ENCODE measurements at regions not wholly inside any gene's neighbourhood (a gene's known extent, or its start where the extent isn't known, plus 50 kb on each side); places are given as distances from the start of the nearest gene placed in this dataset.

- H3K27ac Mint-ChIP-seq (ENCODE audit: unreplicated experiment), result no peak overlapping the region
- H3K4me1 Mint-ChIP-seq, result no peaks in the 10 kb centered on the region
- H3K9me3 Mint-ChIP-seq, result no peaks in the 10 kb centered on the region
- H3K27me3 Mint-ChIP-seq (ENCODE audit: low read depth), result no peaks in the 10 kb centered on the region
- H3K4me3 Mint-ChIP-seq, result no peak overlapping the region
- no peak for TF ChIP-seq CTCF (conservative IDR thresholded peaks at IDR 0.05)
- H3K36me3 Mint-ChIP-seq (ENCODE audit: low read depth), result no peaks in the 10 kb centered on the region
- DNase-seq (ENCODE audit: low read depth, low spot score), result no peak
Observed at GRCh38 chr4:62360156-62360545, 1160.0 kb downstream of the ADGRL3 start.

- Mint-ChIP-seq H3K27ac (ENCODE audit: unreplicated experiment) (no peak overlapping the region), H3K9me3 (no peaks in the 10 kb centered on the region), H3K36me3 (ENCODE audit: low read depth) (no peaks in the 10 kb centered on the region), H3K27me3 (ENCODE audit: low read depth) (no peaks in the 10 kb centered on the region), H3K4me1 (no peaks in the 10 kb centered on the region), H3K4me3 (no peak overlapping the region)
- no peak for DNase-seq (ENCODE audit: low read depth, low spot score)
- no peak for TF ChIP-seq CTCF (conservative IDR thresholded peaks at IDR 0.05)
Observed at GRCh38 chr4:62359441-62360155, 1159.5 kb downstream of the ADGRL3 start.

- no peak for DNase-seq (ENCODE audit: low read depth, low spot score)
- Mint-ChIP-seq H3K4me3 (no peak overlapping the region), H3K36me3 (ENCODE audit: low read depth) (peaks cover 3% of the 10 kb centered on the region), H3K27ac (ENCODE audit: unreplicated experiment) (no peak overlapping the region), H3K4me1 (no peaks in the 10 kb centered on the region), H3K27me3 (ENCODE audit: low read depth) (no peaks in the 10 kb centered on the region), H3K9me3 (peaks cover 16% of the 10 kb centered on the region)
- no peak for TF ChIP-seq CTCF (conservative IDR thresholded peaks at IDR 0.05)
Observed at GRCh38 chr4:62344915-62345314, 1144.8 kb downstream of the ADGRL3 start.

- no peaks in the 10 kb centered on the region for H3K27me3 Mint-ChIP-seq (ENCODE audit: low read depth)
- DNase-seq (ENCODE audit: low read depth, low spot score), result no peak
- H3K4me1 Mint-ChIP-seq, result no peaks in the 10 kb centered on the region
- no peak for TF ChIP-seq CTCF (conservative IDR thresholded peaks at IDR 0.05)
- H3K9me3 Mint-ChIP-seq, result peaks cover 16% of the 10 kb centered on the region
- no peak overlapping the region for H3K27ac Mint-ChIP-seq (ENCODE audit: unreplicated experiment)
- no peak overlapping the region for H3K4me3 Mint-ChIP-seq
- peaks cover 3% of the 10 kb centered on the region for H3K36me3 Mint-ChIP-seq (ENCODE audit: low read depth)
Observed at GRCh38 chr4:62344474-62344873, 1144.3 kb downstream of the ADGRL3 start.

GRCh38 chr4:62342346-62342745 lies 1142.2 kb downstream of the ADGRL3 start:
- TF ChIP-seq CTCF (conservative IDR thresholded peaks at IDR 0.05), result no peak
- peaks cover 16% of the 10 kb centered on the region for H3K9me3 Mint-ChIP-seq
- no peaks in the 10 kb centered on the region for H3K27me3 Mint-ChIP-seq (ENCODE audit: low read depth)
- peaks cover 3% of the 10 kb centered on the region for H3K36me3 Mint-ChIP-seq (ENCODE audit: low read depth)
- H3K4me3 Mint-ChIP-seq, result no peak overlapping the region
- no peak overlapping the region for H3K27ac Mint-ChIP-seq (ENCODE audit: unreplicated experiment)
- DNase-seq (ENCODE audit: low read depth, low spot score), result no peak
- no peaks in the 10 kb centered on the region for H3K4me1 Mint-ChIP-seq

All from neural crest cell (in vitro differentiated cells).